ENCODE measurements at regions not wholly inside any gene's neighbourhood (a gene's known extent, or its start where the extent isn't known, plus 50 kb on each side); places are given as distances from the start of the nearest gene placed in this dataset.
A peak's percentile ranks its signal among the peaks of the same experiment; 100 is the strongest.
"Not testable (repeated sequence)": the region's sequence is repeated elsewhere in the genome, so short reads cannot be mapped to it uniquely, and the experiment has no call there.

DNA sequence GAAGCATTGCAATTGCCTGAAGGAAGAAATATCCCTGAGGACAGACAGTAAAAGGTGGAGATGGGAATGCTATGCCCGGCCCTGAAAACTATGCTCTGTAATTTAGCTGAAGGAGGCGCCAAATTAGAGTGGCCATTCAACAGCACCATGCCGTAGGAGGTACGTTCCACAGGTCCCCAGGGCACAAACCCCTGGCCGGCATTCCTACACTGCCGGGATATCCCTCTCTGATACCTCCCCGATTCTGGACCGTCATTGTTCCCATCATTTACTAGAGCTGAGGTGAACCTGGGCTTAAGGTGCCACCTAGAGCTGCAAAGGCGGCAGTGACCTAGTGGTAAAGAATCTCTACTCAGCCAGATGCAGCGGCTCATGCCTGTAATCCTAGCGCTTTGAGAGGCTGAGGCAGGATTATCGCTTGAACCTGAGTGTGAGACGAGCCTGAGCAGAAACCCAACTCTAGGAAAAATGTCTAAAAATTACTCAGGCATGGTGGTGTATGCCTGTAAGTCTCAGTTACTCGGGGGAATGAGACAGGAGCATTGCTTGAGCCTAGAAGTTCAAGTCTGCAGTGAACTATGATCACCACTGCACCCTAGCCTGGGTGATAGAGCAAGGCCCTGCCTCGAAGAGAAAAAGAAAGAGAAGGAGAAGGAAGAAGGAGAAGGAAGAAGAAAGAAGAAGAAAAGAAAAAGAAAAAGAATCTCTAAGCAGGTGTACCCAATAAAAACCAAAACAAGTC lies 53.0 kb upstream of the TNKS2 start:
- DNase-seq = peak; percentile 3

DNA sequence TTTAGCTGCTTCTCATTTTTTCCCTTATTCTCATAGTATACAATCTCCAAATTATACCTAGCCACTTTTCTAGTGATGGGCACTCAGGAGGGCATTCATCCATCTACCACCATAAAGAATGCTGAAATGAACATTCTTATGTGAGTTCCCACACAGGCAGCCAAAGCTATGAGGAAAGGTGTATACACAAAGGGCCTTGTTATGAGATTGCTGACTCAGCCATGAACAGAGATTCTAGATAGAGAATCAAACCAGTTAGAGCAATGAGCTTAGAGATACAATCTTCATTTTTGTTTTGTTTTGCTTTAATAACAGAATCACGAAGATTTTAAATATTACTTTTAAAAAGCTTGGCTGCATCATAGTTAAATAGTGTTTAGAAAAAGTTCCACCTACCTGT lies 54.8 kb upstream of the TNKS2 start:
- no peak for DNase-seq

DNA sequence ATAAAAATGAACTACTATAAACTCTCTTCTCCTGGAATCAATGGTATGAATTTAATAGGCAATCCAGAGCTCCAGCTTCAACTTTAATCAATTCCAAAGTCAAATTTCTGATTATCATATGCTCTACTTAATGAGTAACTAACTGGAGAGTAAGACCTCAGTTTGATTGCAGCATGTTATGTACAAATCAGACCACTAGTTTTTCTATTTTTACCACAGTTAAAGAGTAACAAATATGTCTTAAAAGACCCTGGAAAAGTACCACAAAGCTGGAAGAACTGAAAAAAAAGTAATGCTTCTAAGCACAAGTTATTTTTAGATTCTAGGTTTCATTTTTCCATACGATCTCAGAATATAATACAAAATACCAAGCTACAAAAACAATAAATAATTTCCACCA lies 56.0 kb upstream of the TNKS2 start:
- DNase-seq = no peak

DNA sequence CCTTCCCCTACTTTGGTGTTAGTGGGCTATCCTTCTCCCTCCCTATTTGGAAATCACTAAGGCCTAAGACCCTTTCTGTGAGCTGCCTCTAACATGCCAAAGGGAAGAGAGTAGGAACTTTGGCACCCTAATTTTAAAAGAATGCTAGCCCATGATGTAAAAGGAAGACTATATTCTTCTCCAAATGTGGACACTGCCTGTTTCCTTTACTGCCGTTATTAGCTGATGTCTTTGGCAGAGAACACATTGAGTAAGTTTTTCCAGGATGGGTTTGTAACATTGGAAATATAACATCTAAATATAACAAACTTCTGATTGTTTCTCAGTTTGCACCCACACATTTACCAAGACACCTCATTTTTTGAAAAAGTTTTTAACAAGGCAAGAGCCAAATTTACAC lies 56.9 kb upstream of the TNKS2 start:
- DNase-seq = no peak

- no peak for DNase-seq
Measured at GRCh38 chr10:91740353-91740924, 57.8 kb upstream of the TNKS2 start.

GRCh38 chr10:91732265-91732664 lies 66.0 kb upstream of the TNKS2 start:
- DNase-seq = not testable (repeated sequence)

GRCh38 chr10:91729339-91729738 lies 68.9 kb upstream of the TNKS2 start:
- not testable (repeated sequence) for DNase-seq

DNA sequence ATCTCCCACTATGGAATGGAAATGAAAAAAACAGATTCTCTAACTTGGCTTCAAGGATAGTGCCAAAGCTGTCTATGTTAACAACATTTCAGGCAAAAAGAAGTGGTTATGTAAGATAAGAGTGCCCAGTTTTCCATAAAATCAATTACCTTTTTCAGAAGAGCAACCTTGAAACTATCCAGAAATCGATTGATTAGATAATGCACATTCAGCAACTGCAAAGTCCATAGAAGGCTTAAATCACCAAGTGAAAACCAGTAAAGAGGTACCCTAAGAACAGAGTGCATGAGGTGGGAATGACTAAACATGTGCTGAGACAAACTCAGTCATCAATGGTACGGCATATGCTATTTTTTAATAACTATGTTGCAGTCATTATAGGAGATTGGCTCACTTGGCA lies 71.9 kb upstream of the TNKS2 start:
- no peak for DNase-seq

GRCh38 chr10:91724933-91725332 lies 73.3 kb upstream of the TNKS2 start:
- DNase-seq = no peak

GRCh38 chr10:91713461-91714072 lies 80.7 kb upstream of the PPP1R3C start:
- no peak for DNase-seq

- DNase-seq = peak; percentile 65
Measured at GRCh38 chr10:91711885-91712680, 79.2 kb upstream of the PPP1R3C start.

DNA sequence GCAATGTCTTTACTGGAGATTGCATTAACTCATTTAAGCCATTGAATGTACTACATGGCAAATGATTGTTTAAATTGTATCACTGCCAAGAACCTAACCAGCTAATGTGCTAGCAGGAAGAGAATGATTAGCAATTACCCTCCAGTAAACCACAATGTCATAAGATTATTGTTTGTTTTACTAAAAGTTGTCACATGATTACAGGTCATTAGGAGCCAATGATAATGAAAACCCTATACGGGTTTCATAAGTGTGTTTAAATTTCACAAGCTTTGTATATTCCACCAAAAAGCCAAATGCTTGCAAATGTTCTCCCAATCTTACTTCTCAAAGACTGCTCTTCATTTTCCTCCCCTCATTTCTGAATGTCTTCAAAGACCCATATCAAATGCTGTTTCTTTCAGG lies 76.5 kb upstream of the PPP1R3C start:
- DNase-seq = no peak

DNA sequence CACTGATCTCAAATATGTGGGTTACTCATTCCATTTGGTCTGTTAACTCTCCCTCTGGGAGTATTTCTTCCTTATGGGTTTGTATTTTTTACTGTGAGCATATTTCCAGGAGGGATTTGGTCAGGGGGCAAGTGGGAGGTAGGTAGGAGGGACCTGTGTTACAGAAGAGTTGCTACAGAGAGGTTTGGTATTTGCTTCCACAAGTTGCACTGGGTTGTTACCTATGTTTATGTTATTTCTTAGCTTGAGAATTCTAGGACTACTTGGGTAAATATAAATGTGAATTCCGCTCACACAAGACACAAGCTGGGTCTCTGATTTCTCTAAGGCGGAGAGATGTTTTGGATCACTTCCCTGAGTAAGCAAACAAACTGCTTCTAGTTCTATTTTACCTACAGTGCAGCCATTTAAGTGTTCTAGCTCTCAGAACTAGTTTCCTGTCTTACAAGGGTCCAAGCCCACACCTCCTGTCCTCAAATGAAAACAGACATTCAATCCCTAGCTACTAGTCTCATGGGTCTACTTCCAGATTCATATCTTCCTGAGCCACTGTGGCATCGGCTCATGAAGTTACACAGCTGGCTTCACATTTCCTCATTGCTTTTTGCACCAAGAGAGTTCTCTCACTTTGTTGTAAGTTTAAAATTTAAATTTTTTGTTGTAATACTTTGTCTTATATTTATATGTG lies 75.4 kb upstream of the PPP1R3C start:
- DNase-seq = no peak

GRCh38 chr10:91707236-91707635 lies 74.4 kb upstream of the PPP1R3C start:
- no peak for DNase-seq

DNA sequence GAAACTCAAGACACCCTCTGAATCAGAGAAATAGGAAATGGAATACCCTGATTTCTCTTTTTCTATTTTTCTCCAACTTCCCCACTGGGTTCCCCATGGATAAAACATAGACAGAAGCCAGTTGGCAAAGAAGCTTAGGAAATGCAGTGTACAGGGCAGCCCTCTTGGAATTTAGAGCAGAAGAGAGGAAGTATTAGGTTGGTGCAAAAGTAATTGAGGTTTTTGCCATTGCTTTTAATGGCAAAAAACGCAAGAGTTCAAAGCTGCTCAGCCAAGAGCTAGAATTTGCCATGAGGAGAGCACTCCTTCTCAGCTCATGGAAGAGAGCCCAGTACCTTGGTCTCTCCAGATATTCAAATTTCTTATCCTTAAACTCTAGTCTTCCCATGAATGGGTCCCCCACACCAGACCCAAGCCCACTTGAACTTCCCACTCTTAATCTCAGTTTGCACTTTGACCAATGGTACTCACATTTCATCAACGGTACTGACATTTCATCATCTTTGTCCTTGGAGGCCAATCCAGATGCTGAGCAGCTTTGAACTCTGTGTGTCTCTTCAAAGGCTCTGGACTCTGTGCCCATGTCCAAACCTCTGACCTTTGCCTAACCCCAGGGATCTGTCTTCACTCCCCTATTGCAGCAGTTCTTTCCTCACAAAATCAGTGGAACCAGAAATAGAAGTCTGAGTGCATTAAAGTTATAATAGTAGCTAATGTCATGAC lies 73.2 kb upstream of the PPP1R3C start:
- no peak for DNase-seq

DNA sequence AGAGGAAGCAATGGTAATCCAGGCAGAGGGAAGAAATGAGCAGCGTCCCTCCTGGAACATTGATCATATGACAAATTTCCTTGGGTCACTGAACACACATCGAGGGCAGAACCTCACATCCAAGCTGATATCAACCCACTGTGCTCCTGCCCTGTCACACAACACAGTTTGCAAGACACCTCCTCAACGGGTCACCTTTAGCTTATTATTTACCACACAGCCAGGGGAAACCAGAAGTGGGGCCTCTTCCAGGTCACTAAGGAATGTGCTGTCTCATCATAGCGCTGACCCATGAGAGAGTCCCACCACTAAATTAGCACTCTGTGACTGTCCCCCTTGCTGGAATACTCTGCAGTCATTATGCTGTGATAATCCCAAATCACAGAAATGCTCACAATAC lies 69.7 kb upstream of the PPP1R3C start:
- no peak for DNase-seq

DNA sequence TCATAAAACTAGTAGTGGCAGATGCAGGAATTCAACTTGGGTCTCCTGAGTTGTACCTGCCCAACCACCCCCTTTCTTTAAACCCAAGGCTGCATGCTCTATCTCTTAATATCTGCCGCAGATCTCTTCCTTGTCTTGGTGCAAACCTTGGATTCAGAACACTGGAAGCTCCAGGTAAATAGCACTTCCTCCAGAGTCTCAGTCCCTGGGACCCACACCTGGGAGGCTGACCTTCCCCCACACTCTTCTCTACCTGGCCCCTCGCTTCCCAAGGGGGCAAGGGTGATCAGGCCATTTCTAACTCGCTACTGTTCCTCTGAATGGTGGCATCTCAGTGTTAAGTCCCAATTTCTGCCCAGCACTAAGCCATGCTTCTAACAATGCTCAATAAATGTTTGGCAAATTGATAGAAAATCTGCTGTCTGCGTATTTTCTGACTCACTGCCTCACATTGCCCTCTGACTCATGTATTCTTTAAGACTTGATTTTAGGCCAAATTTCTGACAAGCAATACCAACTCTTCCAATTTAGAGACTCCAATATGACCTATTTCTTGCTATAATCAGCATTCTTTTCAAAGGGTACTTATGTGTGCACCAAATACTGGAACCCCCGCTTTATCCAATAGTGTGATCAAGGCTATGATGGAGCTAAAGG lies 68.0 kb upstream of the PPP1R3C start:
- no peak for DNase-seq

- no peak for DNase-seq
Measured at GRCh38 chr10:91700273-91700672, 67.4 kb upstream of the PPP1R3C start.

- no peak for DNase-seq
Measured at GRCh38 chr10:91698258-91698657, 65.4 kb upstream of the PPP1R3C start.

DNA sequence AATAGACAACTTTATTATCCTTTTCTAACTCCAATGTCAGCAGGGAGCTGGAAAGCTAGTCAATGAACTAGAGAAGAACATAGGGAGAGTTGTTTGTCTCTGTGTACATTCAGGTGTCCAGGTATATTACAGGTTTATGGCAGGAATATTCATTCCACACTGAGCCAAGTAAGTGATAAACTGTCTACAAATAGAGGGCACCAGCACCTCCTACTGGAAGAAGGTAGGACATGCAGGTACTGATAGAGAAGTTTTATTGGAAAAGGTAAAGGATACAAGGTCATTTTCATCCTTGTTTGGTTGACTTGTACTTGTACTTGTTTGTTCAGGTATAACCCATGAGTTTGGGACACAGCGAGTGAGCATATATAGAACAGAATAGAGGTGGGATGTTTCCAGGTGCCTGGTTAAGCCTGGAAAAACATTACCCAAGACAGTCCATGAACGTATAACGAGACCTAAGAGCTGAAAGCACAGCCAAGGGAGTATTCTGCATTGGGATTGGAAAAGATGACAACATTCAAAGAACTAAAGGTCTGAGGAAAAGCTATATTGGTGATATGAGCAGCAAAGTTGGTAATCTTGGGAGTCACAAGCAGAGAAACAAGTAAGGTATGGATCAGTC lies 61.4 kb upstream of the PPP1R3C start:
- DNase-seq = no peak

GRCh38 chr10:91691981-91692380 lies 59.1 kb upstream of the PPP1R3C start:
- no peak for DNase-seq
